ENCODE measurements at regions not wholly inside any gene's neighbourhood (a gene's known extent, or its start where the extent isn't known, plus 50 kb on each side); places are given as distances from the start of the nearest gene placed in this dataset.

DNA sequence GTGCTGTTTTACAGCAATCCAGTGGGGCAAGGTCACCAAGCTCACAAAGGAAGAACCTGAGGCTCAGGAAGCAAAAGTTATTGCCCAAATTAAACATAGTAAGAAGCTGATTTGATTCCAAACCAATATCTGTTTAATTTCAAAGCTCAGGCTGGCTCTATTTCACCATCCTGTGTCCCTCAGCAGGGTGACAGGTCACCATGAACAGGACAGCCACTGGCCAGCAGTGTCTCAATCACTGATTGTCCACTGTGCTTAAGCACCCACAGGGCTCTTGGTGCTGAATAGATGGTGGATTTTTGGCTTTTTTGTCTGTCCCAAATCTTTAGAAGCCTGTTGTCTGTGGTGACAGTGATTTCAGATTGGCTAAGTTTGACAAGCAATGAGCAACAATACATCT is 146.4 kb upstream of the ZNF32 start:
- TF ChIP-seq, protein P1, sequence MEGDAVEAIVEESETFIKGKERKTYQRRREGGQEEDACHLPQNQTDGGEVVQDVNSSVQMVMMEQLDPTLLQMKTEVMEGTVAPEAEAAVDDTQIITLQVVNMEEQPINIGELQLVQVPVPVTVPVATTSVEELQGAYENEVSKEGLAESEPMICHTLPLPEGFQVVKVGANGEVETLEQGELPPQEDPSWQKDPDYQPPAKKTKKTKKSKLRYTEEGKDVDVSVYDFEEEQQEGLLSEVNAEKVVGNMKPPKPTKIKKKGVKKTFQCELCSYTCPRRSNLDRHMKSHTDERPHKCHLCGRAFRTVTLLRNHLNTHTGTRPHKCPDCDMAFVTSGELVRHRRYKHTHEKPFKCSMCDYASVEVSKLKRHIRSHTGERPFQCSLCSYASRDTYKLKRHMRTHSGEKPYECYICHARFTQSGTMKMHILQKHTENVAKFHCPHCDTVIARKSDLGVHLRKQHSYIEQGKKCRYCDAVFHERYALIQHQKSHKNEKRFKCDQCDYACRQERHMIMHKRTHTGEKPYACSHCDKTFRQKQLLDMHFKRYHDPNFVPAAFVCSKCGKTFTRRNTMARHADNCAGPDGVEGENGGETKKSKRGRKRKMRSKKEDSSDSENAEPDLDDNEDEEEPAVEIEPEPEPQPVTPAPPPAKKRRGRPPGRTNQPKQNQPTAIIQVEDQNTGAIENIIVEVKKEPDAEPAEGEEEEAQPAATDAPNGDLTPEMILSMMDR (conservative IDR thresholded peaks at IDR 0.05), result no peak
- TF ChIP-seq EZH2 (IDR thresholded peaks at IDR 0.05; ENCODE audit: low read depth), result no peak

All from PC-9 (cell line).